WTC11 (cell line): ENCODE measurements at regions not wholly inside any gene's neighbourhood (a gene's known extent, or its start where the extent isn't known, plus 50 kb on each side); places are given as distances from the start of the nearest gene placed in this dataset.

Experiments
- CTCF ChIP-seq: fragments of 200-600 bp; IDR thresholded peaks from 2 replicates; pipeline ENCODE4 v1.8.0; 2022; ENCODE audit warnings: antibody characterized with exemption
- TP53 ChIP-seq: sonication (generic); formaldehyde crosslinking; IDR thresholded peaks from 2 replicates; pipeline ENCODE4 v1.8.1; 2023; ENCODE audit warnings: mild to moderate bottlenecking, missing genetic modification reagents

GRCh38 chr1:242623119-242623518 lies 98.6 kb upstream of the PLD5 start:
- TF ChIP-seq CTCF (no peak), TP53 (CRISPR knock-in tag) (no peak)
